Stomach (tissue), 8 donors: ENCODE measurements at regions not wholly inside any gene's neighbourhood (a gene's known extent, or its start where the extent isn't known, plus 50 kb on each side); places are given as distances from the start of the nearest gene placed in this dataset.

Experiments
- DNase-seq, 2 donors: peaks; one replicate each; pipeline versions ENCODE4 v3.0.0 to v3.0.0-alpha.2; 2013 to 2019
- H3K27ac ChIP-seq, 5 donors: fragments of 200-600 bp in 4 of 5; sonication (generic) in 4 of 5; one replicate each; pipeline ENCODE4 v1.5.1; 2013 to 2019; ENCODE audit warnings: mild to moderate bottlenecking in 1 of 5, moderate library complexity in 1 of 5
- H3K27me3 ChIP-seq, 3 donors: fragments of 200-600 bp; sonication (generic); one replicate each; pipeline ENCODE4 v1.5.1; 2017 to 2019; ENCODE audit warnings: mixed run types in 1 of 3
- H3K36me3 ChIP-seq, 4 donors: fragments of 200-600 bp; sonication (generic); 1 replicate in 3 of 4; 2 replicates in 1 of 4; pipeline ENCODE4 v1.5.1; 2016 to 2019
- H3K4me1 ChIP-seq, 4 donors: fragments of 200-600 bp; sonication (generic); one replicate each; pipeline ENCODE4 v1.5.1; 2016 to 2019
- H3K4me3 ChIP-seq, 4 donors: fragments of 200-600 bp; sonication (generic) in 3 of 4; one replicate each; pipeline ENCODE4 v1.5.1; 2016 to 2019; ENCODE audit warnings: mild to moderate bottlenecking in 1 of 4
- H3K9me3 ChIP-seq, 4 donors: fragments of 200-600 bp; sonication (generic); one replicate each; pipeline ENCODE4 v1.5.1; 2016 to 2019
- CTCF ChIP-seq, 7 experiments: fragments of 450-650 bp in 4 of 7; fragments of 200-600 bp in 3 of 7; sonication (generic) in 3 of 7; IDR thresholded peaks; one replicate each; pipeline ENCODE4 v1.5.1; 2016 to 2019; ENCODE audit warnings: antibody characterized with exemption in 7 of 7, control low read depth in 2 of 7, mild to moderate bottlenecking in 1 of 7
- EP300 ChIP-seq: sonication (generic); formaldehyde crosslinking; IDR thresholded peaks from one replicate; pipeline ENCODE4 v1.6.1; 2017; ENCODE audit warnings: antibody characterized with exemption
- POLR2A ChIP-seq, 4 donors: fragments of 450-650 bp; IDR thresholded peaks; one replicate each; pipeline ENCODE4 v1.6.1; 2016; ENCODE audit warnings: antibody characterized with exemption in 4 of 4, control low read depth in 2 of 4, mild to moderate bottlenecking in 1 of 4, moderate library complexity in 1 of 4
- POLR2AphosphoS5 ChIP-seq, 3 donors: sonication (generic); formaldehyde crosslinking; IDR thresholded peaks; one replicate each; pipeline ENCODE4 v1.6.1; 2016; ENCODE audit warnings: antibody characterized with exemption in 3 of 3
- WGBS, 5 donors: extraction: QIAGEN DNeasy Blood & Tissue Kit in 3 of 5; methylation state at CpG; one replicate each; pipeline versions ENCODE4 v1.1.5 to v1.1.7; 2013 to 2018; 5-methylcytosine and 5-hydroxymethylcytosine counted together
- intact Hi-C: fragments of 100-400 bp; cut with DNase I; formaldehyde crosslinking; loops from one replicate; pipeline ENCODE4 v1.15.1; 2023; ENCODE audit warnings: low total_unique reads
- donor health status: healthy with polysubstance abuse.
- donor health status: Bipolar disorder and iron deficiency.
- donor health status: healthy.

- Histone ChIP-seq H3K4me1 (no peaks in the 10 kb centered on the region), H3K27ac (no peak overlapping the region), H3K36me3 (no peaks in the 10 kb centered on the region), H3K9me3 (no peaks in the 10 kb centered on the region), H3K27me3 (no peaks in the 10 kb centered on the region), H3K4me3 (no peak overlapping the region)
- WGBS, 5 donors: 22 to 47% (median 34%) methylated on average over 1 of the region's 1 CpG
- intact Hi-C loops: no loop called here
- DNase-seq: no peak
- TF ChIP-seq POLR2A (IDR thresholded peaks at IDR 0.05) (no peak), CTCF (IDR thresholded peaks at IDR 0.05) (no peak), POLR2AphosphoS5 (IDR thresholded peaks at IDR 0.05) (no peak), EP300 (no peak)
Measured at GRCh38 chr2:59888706-59889105, 664.7 kb downstream of the BCL11A start.

GRCh38 chr2:59888015-59888414 lies 665.4 kb downstream of the BCL11A start:
- no peak overlapping the region for H3K27ac ChIP-seq
- intact Hi-C loops: no loop called here

GRCh38 chr2:59887366-59887765 lies 666.1 kb downstream of the BCL11A start:
- no peak for DNase-seq
- no peak overlapping the region for H3K27ac ChIP-seq
- intact Hi-C loops: no loop called here

More at GRCh38 chr2:59888015-59888414, 665.4 kb downstream of the BCL11A start:
- DNase-seq: peak in 1 of 2 donors; percentile 60
- H3K36me3 ChIP-seq: no peaks in the 10 kb centered on the region
- H3K4me3 ChIP-seq: no peak overlapping the region
- no peaks in the 10 kb centered on the region for H3K27me3 ChIP-seq
- H3K4me1 ChIP-seq: no peaks in the 10 kb centered on the region
- 27 to 55% (median 48%) methylated on average over 3 of the region's 3 CpGs for WGBS, 5 donors
- no peak for TF ChIP-seq POLR2AphosphoS5 (IDR thresholded peaks at IDR 0.05)
- no peak for TF ChIP-seq EP300
- no peak for TF ChIP-seq POLR2A (IDR thresholded peaks at IDR 0.05)
- TF ChIP-seq CTCF (IDR thresholded peaks at IDR 0.05): no peak
- H3K9me3 ChIP-seq: no peaks in the 10 kb centered on the region

GRCh38 chr2:59886759-59887158 lies 666.7 kb downstream of the BCL11A start:
- Histone ChIP-seq H3K4me1 (no peaks in the 10 kb centered on the region), H3K9me3 (no peaks in the 10 kb centered on the region), H3K27me3 (no peaks in the 10 kb centered on the region), H3K36me3 (no peaks in the 10 kb centered on the region), H3K4me3 (no peak overlapping the region), H3K27ac (no peak overlapping the region)
- no peak for TF ChIP-seq CTCF (IDR thresholded peaks at IDR 0.05)
- TF ChIP-seq POLR2AphosphoS5 (IDR thresholded peaks at IDR 0.05): no peak
- no peak for TF ChIP-seq POLR2A (IDR thresholded peaks at IDR 0.05)
- TF ChIP-seq EP300: no peak
- 92 to 96% (median 94%) methylated on average over 3 of the region's 3 CpGs for WGBS, 5 donors
- intact Hi-C loops: no loop called here
- DNase-seq: no peak

More at GRCh38 chr2:59887366-59887765, 666.1 kb downstream of the BCL11A start:
- Histone ChIP-seq H3K9me3 (no peaks in the 10 kb centered on the region), H3K27me3 (no peaks in the 10 kb centered on the region), H3K4me1 (no peaks in the 10 kb centered on the region), H3K4me3 (no peak overlapping the region), H3K36me3 (no peaks in the 10 kb centered on the region)
- TF ChIP-seq POLR2AphosphoS5 (IDR thresholded peaks at IDR 0.05) (no peak), CTCF (IDR thresholded peaks at IDR 0.05) (no peak), EP300 (no peak), POLR2A (IDR thresholded peaks at IDR 0.05) (no peak)
- WGBS, 5 donors: 14 to 33% (median 22%) methylated on average over 3 of the region's 3 CpGs
